Nephron progenitor cell (in vitro differentiated cells): ENCODE measurements at regions not wholly inside any gene's neighbourhood (a gene's known extent, or its start where the extent isn't known, plus 50 kb on each side); places are given as distances from the start of the nearest gene placed in this dataset.

Experiments used
- DNase-seq: peaks from one replicate; pipeline ENCODE4 v3.0.0; 2021
- H3K27ac Mint-ChIP-seq: 2 replicates; pipeline ENCODE4 v1.8.0; 2021; ENCODE audit warnings: mild to moderate bottlenecking, moderate library complexity, mixed read lengths
- H3K27me3 Mint-ChIP-seq: 2 replicates; pipeline ENCODE4 v1.8.0; 2021; ENCODE audit warnings: mild to moderate bottlenecking, low read depth, mixed read lengths; ENCODE audit not compliant: poor library complexity
- H3K36me3 Mint-ChIP-seq: 2 replicates; pipeline ENCODE4 v1.8.0; 2021; ENCODE audit warnings: low read depth, mixed read lengths
- H3K4me1 Mint-ChIP-seq: 2 replicates; pipeline ENCODE4 v1.8.0; 2021; ENCODE audit warnings: mixed read lengths
- H3K4me3 Mint-ChIP-seq: 2 replicates; pipeline ENCODE4 v1.8.0; 2021; ENCODE audit warnings: mild to moderate bottlenecking, moderate library complexity, mixed read lengths
- H3K9me3 Mint-ChIP-seq: 2 replicates; pipeline ENCODE4 v1.8.0; 2021; ENCODE audit warnings: mild to moderate bottlenecking, moderate library complexity, mixed read lengths
- CTCF ChIP-seq: fragments of 200-600 bp; sonication (generic); IDR thresholded peaks from 2 replicates; pipeline ENCODE4 v1.5.0; 2021; ENCODE audit warnings: antibody characterized with exemption

GRCh38 chr7:108997480-108997879, 427.8 kb downstream of the DNAJB9 start:
- DNase-seq, result no peak
- no peak for TF ChIP-seq CTCF
- no peaks in the 10 kb centered on the region for H3K27me3 Mint-ChIP-seq
- no peaks in the 10 kb centered on the region for H3K4me1 Mint-ChIP-seq
- H3K36me3 Mint-ChIP-seq, result no peaks in the 10 kb centered on the region
- H3K9me3 Mint-ChIP-seq, result no peaks in the 10 kb centered on the region
- no peak overlapping the region for H3K27ac Mint-ChIP-seq
- no peak overlapping the region for H3K4me3 Mint-ChIP-seq

GRCh38 chr7:109003742-109004141, 434.1 kb downstream of the DNAJB9 start:
- H3K4me1 Mint-ChIP-seq, result no peaks in the 10 kb centered on the region
- H3K4me3 Mint-ChIP-seq, result no peak overlapping the region
- H3K27ac Mint-ChIP-seq, result no peak overlapping the region
- H3K27me3 Mint-ChIP-seq, result no peaks in the 10 kb centered on the region
- no peak for DNase-seq
- H3K36me3 Mint-ChIP-seq, result no peaks in the 10 kb centered on the region
- no peaks in the 10 kb centered on the region for H3K9me3 Mint-ChIP-seq
- no peak for TF ChIP-seq CTCF

DNA sequence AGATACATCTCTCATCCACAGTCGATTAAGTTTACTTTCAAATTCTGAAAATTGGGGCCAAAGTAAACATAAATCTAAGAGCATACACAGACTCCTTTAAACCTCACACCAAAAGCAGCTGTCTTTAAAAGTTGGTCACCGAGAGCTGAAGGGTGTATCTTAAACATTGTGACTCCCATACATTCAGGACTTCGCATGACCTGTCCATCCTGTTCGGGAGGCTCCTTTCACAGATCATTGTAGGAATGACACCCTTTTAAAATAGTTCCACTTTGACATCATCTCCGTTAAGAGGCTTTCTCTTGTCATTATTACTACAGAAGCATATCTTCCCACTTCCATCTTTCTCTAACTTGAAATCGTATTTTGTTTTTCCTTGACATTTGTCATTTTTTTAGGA, 440.0 kb downstream of the DNAJB9 start:
- H3K4me3 Mint-ChIP-seq, result no peak overlapping the region
- H3K9me3 Mint-ChIP-seq, result no peaks in the 10 kb centered on the region
- no peak overlapping the region for H3K27ac Mint-ChIP-seq
- no peaks in the 10 kb centered on the region for H3K36me3 Mint-ChIP-seq
- no peaks in the 10 kb centered on the region for H3K4me1 Mint-ChIP-seq
- no peak for TF ChIP-seq CTCF
- no peaks in the 10 kb centered on the region for H3K27me3 Mint-ChIP-seq
- DNase-seq, result no peak

GRCh38 chr7:109020251-109020650, 450.6 kb downstream of the DNAJB9 start:
- no peak for TF ChIP-seq CTCF
- Mint-ChIP-seq H3K27ac (no peak overlapping the region), H3K9me3 (peaks cover 15% of the 10 kb centered on the region)

DNA sequence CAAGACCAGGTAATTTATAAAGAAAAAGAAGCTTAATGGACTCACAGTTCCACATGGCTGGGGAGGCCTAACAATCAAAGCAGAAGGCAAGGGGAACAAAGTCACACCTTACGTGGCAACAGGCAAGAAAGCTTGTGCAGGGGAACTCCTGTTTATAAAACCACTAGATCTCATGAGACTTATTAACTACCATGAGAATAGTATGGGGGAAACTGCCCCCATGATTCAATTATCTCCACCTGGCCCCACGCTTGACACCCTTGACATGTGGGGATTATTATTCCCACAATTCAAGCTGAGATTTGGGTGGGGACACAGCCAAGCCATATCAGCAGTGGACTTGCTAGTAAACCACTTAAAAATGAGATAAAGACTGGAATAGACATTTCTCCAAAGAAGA, 451.7 kb downstream of the DNAJB9 start:
- Mint-ChIP-seq H3K4me3 (no peak overlapping the region), H3K4me1 (no peaks in the 10 kb centered on the region), H3K9me3 (peaks cover 9% of the 10 kb centered on the region), H3K27ac (no peak overlapping the region), H3K36me3 (no peaks in the 10 kb centered on the region), H3K27me3 (no peaks in the 10 kb centered on the region)
- no peak for DNase-seq
- no peak for TF ChIP-seq CTCF

More at GRCh38 chr7:109020251-109020650, 450.6 kb downstream of the DNAJB9 start:
- Mint-ChIP-seq H3K36me3 (no peaks in the 10 kb centered on the region), H3K27me3 (no peaks in the 10 kb centered on the region), H3K4me1 (no peaks in the 10 kb centered on the region), H3K4me3 (no peak overlapping the region)
- no peak for DNase-seq

DNA sequence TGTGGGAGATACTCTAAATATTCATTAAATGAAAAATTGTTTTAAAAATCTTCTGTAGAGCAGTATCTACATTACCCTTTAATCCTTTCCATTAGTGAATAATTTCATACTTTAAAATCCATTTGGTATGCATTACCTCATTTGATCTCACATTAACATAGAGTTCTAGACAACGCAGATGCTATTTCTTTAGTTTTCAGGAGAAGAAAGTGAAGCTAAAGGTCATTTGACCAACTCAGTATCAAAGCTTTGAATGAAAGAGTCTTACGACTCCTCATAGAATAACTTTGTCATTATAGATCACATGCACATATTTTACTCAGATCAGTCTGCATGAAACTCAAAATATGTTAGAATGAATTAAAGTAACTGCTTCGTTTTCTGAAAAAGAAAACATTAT, 460.2 kb downstream of the DNAJB9 start:
- no peak for TF ChIP-seq CTCF
- no peaks in the 10 kb centered on the region for H3K27me3 Mint-ChIP-seq
- H3K9me3 Mint-ChIP-seq, result peaks cover 4% of the 10 kb centered on the region
- no peak for DNase-seq
- no peak overlapping the region for H3K27ac Mint-ChIP-seq
- no peak overlapping the region for H3K4me3 Mint-ChIP-seq
- H3K4me1 Mint-ChIP-seq, result no peaks in the 10 kb centered on the region
- H3K36me3 Mint-ChIP-seq, result no peaks in the 10 kb centered on the region
